ENCODE measurements at regions not wholly inside any gene's neighbourhood (a gene's known extent, or its start where the extent isn't known, plus 50 kb on each side); places are given as distances from the start of the nearest gene placed in this dataset.

DNA sequence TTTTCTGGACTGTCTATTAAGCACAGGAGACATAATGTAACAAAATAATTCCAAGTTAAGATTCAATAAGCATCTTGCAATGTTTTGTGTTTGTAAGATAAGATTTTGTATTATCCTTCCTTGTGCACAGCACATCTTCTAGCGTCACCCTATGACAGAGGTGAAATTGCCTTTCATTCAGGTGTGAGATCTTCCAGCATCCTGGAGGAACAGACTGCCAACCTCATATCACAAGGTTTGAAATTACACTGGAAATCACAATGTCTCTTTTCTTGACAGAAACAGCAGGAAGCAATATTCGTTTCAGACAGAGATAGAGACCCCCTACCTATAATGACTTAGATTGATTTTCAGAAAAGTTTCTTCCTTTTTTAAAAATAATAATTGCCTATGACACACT is 668.6 kb downstream of the GABRG1 start:
- intact Hi-C loops (cut with DNase I): no loop called here

DNA sequence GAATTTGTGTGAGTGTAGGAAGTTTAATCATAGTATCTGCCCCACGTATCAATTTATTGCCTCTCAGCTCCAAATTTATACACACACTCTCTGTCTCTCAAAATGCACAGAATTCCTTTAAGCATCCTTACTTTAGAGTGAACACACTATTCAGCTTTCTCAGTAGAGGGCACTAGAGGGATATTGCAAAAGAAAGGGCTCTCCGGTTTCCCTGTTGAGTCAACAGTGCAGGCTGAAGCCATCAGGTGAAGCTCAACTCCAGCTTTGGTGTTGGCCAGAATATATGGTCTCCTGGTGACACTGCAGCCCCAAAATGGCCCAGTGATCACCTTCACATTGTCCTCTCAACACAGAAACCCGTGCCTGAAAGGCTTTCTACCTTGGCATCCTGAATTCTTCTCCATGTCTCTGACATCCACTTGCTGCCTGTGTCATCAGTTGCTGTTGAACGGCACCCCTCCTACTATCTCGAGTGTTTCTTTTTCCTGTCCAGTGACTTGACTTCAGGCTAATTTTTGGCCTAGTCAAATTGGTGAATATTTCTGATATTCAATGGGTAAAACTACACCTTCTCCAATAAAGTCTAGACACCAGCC is 670.5 kb downstream of the GABRG1 start:
- WGBS, 2 donors: 25 to 37% methylated on average over 5 of the region's 5 CpGs
- intact Hi-C loops (cut with DNase I): no loop called here
- no peaks in the 10 kb centered on the region for H3K9me3 ChIP-seq

More for the DNA sequence above, 668.6 kb downstream of the GABRG1 start:
- no peaks in the 10 kb centered on the region for H3K27me3 ChIP-seq
- no peaks in the 10 kb centered on the region for H3K4me1 ChIP-seq
- WGBS, 2 donors: 79 to 82% methylated on average over 2 of the region's 2 CpGs
- no peaks in the 10 kb centered on the region for H3K36me3 ChIP-seq
- no peak overlapping the region for H3K27ac ChIP-seq
- H3K4me3 ChIP-seq (replicated peaks in 1 of 3): no peak overlapping the region
- H3K9me3 ChIP-seq: no peaks in the 10 kb centered on the region
- DNase-seq: no peak
- TF ChIP-seq, protein P1, sequence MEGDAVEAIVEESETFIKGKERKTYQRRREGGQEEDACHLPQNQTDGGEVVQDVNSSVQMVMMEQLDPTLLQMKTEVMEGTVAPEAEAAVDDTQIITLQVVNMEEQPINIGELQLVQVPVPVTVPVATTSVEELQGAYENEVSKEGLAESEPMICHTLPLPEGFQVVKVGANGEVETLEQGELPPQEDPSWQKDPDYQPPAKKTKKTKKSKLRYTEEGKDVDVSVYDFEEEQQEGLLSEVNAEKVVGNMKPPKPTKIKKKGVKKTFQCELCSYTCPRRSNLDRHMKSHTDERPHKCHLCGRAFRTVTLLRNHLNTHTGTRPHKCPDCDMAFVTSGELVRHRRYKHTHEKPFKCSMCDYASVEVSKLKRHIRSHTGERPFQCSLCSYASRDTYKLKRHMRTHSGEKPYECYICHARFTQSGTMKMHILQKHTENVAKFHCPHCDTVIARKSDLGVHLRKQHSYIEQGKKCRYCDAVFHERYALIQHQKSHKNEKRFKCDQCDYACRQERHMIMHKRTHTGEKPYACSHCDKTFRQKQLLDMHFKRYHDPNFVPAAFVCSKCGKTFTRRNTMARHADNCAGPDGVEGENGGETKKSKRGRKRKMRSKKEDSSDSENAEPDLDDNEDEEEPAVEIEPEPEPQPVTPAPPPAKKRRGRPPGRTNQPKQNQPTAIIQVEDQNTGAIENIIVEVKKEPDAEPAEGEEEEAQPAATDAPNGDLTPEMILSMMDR (IDR thresholded peaks at IDR 0.05): no peak
- TF ChIP-seq POLR2A (IDR thresholded peaks at IDR 0.05): no peak

DNA sequence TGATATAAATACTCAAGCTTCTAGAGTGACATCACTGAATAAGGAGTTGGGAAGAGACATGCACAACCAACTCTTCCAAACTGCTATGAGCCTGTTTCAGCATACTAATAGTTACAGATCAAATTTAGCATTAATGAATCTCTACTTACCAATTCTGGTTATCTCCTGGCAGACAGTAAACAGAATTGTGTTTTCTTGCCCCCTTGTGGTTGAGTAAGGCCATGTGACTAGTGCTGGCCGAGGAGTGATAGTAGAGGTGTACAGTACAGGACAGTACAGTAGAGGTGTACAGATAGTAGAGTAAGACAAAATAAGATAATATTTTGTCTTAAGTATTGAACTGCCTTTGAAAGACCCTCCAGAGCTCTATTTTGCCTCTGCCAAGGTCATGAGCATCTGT is 681.4 kb downstream of the GABRG1 start:
- no peaks in the 10 kb centered on the region for H3K27me3 ChIP-seq
- DNase-seq: no peak
- no peak overlapping the region for H3K27ac ChIP-seq
- H3K4me3 ChIP-seq (replicated peaks in 1 of 3): no peak overlapping the region
- H3K36me3 ChIP-seq: no peaks in the 10 kb centered on the region
- H3K4me1 ChIP-seq: no peaks in the 10 kb centered on the region
- intact Hi-C loops (cut with DNase I): no loop called here
- H3K9me3 ChIP-seq: no peaks in the 10 kb centered on the region
- TF ChIP-seq, protein P1 (IDR thresholded peaks at IDR 0.05): no peak
- no peak for TF ChIP-seq POLR2A (IDR thresholded peaks at IDR 0.05)
- 75 to 90% methylated on average over 1 of the region's 1 CpG for WGBS, 2 donors

More for the DNA sequence above, 670.5 kb downstream of the GABRG1 start:
- TF ChIP-seq, protein P1 (IDR thresholded peaks at IDR 0.05): peak in 5 of 6 experiments; percentile 38 to 73 (median 68)
- TF ChIP-seq POLR2A (IDR thresholded peaks at IDR 0.05): no peak
- Histone ChIP-seq H3K4me3 (replicated peaks in 1 of 3) (no peak overlapping the region), H3K27ac (no peak overlapping the region), H3K27me3 (no peaks in the 10 kb centered on the region), H3K4me1 (no peaks in the 10 kb centered on the region), H3K36me3 (no peaks in the 10 kb centered on the region)
- DNase-seq: peak in 1 of 2 donors; percentile 12

- H3K36me3 ChIP-seq: no peaks in the 10 kb centered on the region
- TF ChIP-seq POLR2A (IDR thresholded peaks at IDR 0.05): no peak
- TF ChIP-seq, protein P1 (IDR thresholded peaks at IDR 0.05): no peak
- H3K27me3 ChIP-seq: no peaks in the 10 kb centered on the region
- H3K4me1 ChIP-seq: no peaks in the 10 kb centered on the region
- H3K4me3 ChIP-seq (replicated peaks in 1 of 3): no peak overlapping the region
- intact Hi-C loops (cut with DNase I): no loop called here
- H3K27ac ChIP-seq: no peak overlapping the region
- no peaks in the 10 kb centered on the region for H3K9me3 ChIP-seq
- DNase-seq: no peak
- 68 to 76% methylated on average over 2 of the region's 2 CpGs for WGBS, 2 donors
These were observed 685.8 kb downstream of the GABRG1 start for GRCh38 chr4:45438047-45438446.

GRCh38 chr4:45437381-45437780 is 686.5 kb downstream of the GABRG1 start:
- Histone ChIP-seq H3K9me3 (no peaks in the 10 kb centered on the region), H3K4me1 (no peaks in the 10 kb centered on the region), H3K36me3 (no peaks in the 10 kb centered on the region), H3K4me3 (replicated peaks in 1 of 3) (no peak overlapping the region), H3K27me3 (no peaks in the 10 kb centered on the region), H3K27ac (no peak overlapping the region)
- no peak for DNase-seq
- 86 to 94% methylated on average over 1 of the region's 1 CpG for WGBS, 2 donors
- no peak for TF ChIP-seq POLR2A (IDR thresholded peaks at IDR 0.05)
- TF ChIP-seq, protein P1 (IDR thresholded peaks at IDR 0.05): no peak
- intact Hi-C loops (cut with DNase I): no loop called here
